IMR-90 (cell line): ENCODE measurements at regions not wholly inside any gene's neighbourhood (a gene's known extent, or its start where the extent isn't known, plus 50 kb on each side); places are given as distances from the start of the nearest gene placed in this dataset.

Source experiments
- ATAC-seq: fragments of 200-7000 bp; cut with Tn5 transposase; 2 replicates; pipeline ENCODE4 v1.9.1; 2020; ENCODE audit warnings: low read depth, mild to moderate bottlenecking, moderate library complexity
- BruUV-seq: library from RNA; stranded (reverse); fragments of 400-500 nt; replicated peaks from 2 replicates; lab custom pipeline; 2021; lab: Mats Ljungman, UMichigan
- CTCF ChIA-PET: fragments of 300-600 bp; formaldehyde crosslinking; extraction: SDS; loops from one replicate; lab custom pipeline; 2021; ENCODE audit warnings: antibody characterized with exemption; lab: Yijun Ruan, JAX
- POLR2A ChIA-PET: fragments of 300-600 bp; sonication (Branson Sonifier 250); formaldehyde crosslinking; loops from one replicate; lab custom pipeline; 2022; ENCODE audit warnings: antibody characterized with exemption; ENCODE audit not compliant: unreplicated experiment; lab: Charles Lee
- DNase-seq: peaks from one replicate; pipeline ENCODE4 v3.0.0; 2013
- H2AFZ ChIP-seq: replicated peaks from 2 replicates; pipeline ENCODE3; 2013; ENCODE audit warnings: low read length, mild to moderate bottlenecking; ENCODE audit not compliant: poor library complexity
- H2AK5ac ChIP-seq: 2 replicates; pipeline ENCODE4 v1.6.1; 2013; ENCODE audit warnings: low read depth, low read length, inconsistent platforms
- H2AK9ac ChIP-seq: replicated peaks from 2 replicates; pipeline ENCODE3; 2013; ENCODE audit warnings: mild to moderate bottlenecking, low read depth, low read length, moderate library complexity; ENCODE audit not compliant: poor library complexity
- H2BK120ac ChIP-seq: 2 replicates; pipeline ENCODE4 v1.6.1; 2013; ENCODE audit warnings: low read depth, low read length, inconsistent platforms
- H2BK15ac ChIP-seq: 3 replicates; pipeline ENCODE4 v1.6.1; 2013; ENCODE audit warnings: low read depth, low read length, inconsistent platforms
- H2BK20ac ChIP-seq: 2 replicates; pipeline ENCODE4 v1.6.1; 2013; ENCODE audit warnings: low read depth, mild to moderate bottlenecking, inconsistent platforms, low read length, moderate library complexity
- H2BK5ac ChIP-seq: 2 replicates; pipeline ENCODE4 v1.6.1; 2013; ENCODE audit warnings: mild to moderate bottlenecking, low read depth, low read length, inconsistent platforms; ENCODE audit not compliant: poor library complexity, severe bottlenecking
- H3K14ac ChIP-seq: replicated peaks from 2 replicates; pipeline ENCODE4 v1.6.1; 2013; ENCODE audit warnings: low read depth, low read length, inconsistent platforms
- H3K18ac ChIP-seq: 2 replicates; pipeline ENCODE4 v1.6.1; 2013; ENCODE audit warnings: low read depth, low read length, control low read depth
- H3K23ac ChIP-seq: 2 replicates; pipeline ENCODE4 v1.6.1; 2013; ENCODE audit warnings: low read depth, low read length, inconsistent platforms
- H3K27ac ChIP-seq: 2 replicates; pipeline ENCODE4 v1.5.1; 2013; ENCODE audit warnings: mild to moderate bottlenecking, control low read depth, low read length; ENCODE audit not compliant: insufficient read depth
- H3K27me3 ChIP-seq: 2 replicates; pipeline ENCODE4 v1.6.1; 2013; ENCODE audit warnings: low read length; ENCODE audit not compliant: control insufficient read depth, insufficient read depth
- H3K36me3 ChIP-seq: 2 replicates; pipeline ENCODE4 v1.6.1; 2013; ENCODE audit warnings: low read length, mixed read lengths; ENCODE audit not compliant: control insufficient read depth, insufficient read depth
- H3K4ac ChIP-seq: 2 replicates; pipeline ENCODE4 v1.6.1; 2013; ENCODE audit warnings: low read depth, low read length, inconsistent platforms
- H3K4me1 ChIP-seq: 2 replicates; pipeline ENCODE4 v1.6.1; 2013; ENCODE audit warnings: low read length, mixed read lengths; ENCODE audit not compliant: control insufficient read depth, insufficient read depth
- H3K4me2 ChIP-seq: 2 replicates; pipeline ENCODE4 v1.6.1; 2013; ENCODE audit warnings: low read depth, mild to moderate bottlenecking, control low read depth, low read length, moderate library complexity
- H3K4me3 ChIP-seq: 2 replicates; pipeline ENCODE4 v1.5.1; 2013; ENCODE audit warnings: low read depth, mild to moderate bottlenecking, control low read depth, low read length, moderate library complexity; ENCODE audit not compliant: insufficient read depth
- H3K56ac ChIP-seq: 2 replicates; pipeline ENCODE4 v1.6.1; 2013; ENCODE audit warnings: low read length, inconsistent platforms; ENCODE audit not compliant: insufficient read depth; ENCODE audit errors: extremely low read depth
- H3K79me1 ChIP-seq, 2 experiments: 2 replicates each; pipeline ENCODE4 v1.6.1; 2013; ENCODE audit warnings: low read length in 2 of 2, inconsistent platforms in 1 of 2, low read depth in 1 of 2
- H3K9ac ChIP-seq: 2 replicates; pipeline ENCODE4 v1.6.1; 2013; ENCODE audit warnings: low read depth, low read length, control low read depth
- H3K9me1 ChIP-seq: 2 replicates; pipeline ENCODE4 v1.6.1; 2013; ENCODE audit warnings: low read length, inconsistent platforms; ENCODE audit not compliant: insufficient read depth
- H3K9me3 ChIP-seq: 2 replicates; pipeline ENCODE4 v1.6.1; 2013; ENCODE audit warnings: low read length; ENCODE audit not compliant: control insufficient read depth, insufficient read depth
- H4K20me1 ChIP-seq: 2 replicates; pipeline ENCODE4 v1.6.1; 2013; ENCODE audit warnings: low read length, inconsistent platforms; ENCODE audit not compliant: insufficient read depth
- H4K5ac ChIP-seq: 2 replicates; pipeline ENCODE4 v1.6.1; 2013; ENCODE audit warnings: mild to moderate bottlenecking, low read depth, low read length, control low read depth
- H4K8ac ChIP-seq, 2 experiments: 2 replicates each; pipeline ENCODE4 v1.6.1; 2013; ENCODE audit warnings: low read depth in 2 of 2, low read length in 2 of 2, control low read depth in 1 of 2, inconsistent platforms in 1 of 2
- H4K91ac ChIP-seq: 2 replicates; pipeline ENCODE4 v1.6.1; 2013; ENCODE audit warnings: low read depth, low read length, inconsistent platforms; ENCODE audit not compliant: insufficient read depth
- MAFK ChIP-seq: IDR thresholded peaks from 2 replicates; pipeline ENCODE4 v1.6.1; 2012; ENCODE audit warnings: low read depth, low read length, improper control_type of control experiment
- WGBS, 2 experiments: methylation state at CpG; one replicate each; pipeline versions ENCODE4 v1.1.5 to v1.1.7; 2013; ENCODE audit warnings: missing lambda C conversion rate in 2 of 2; ENCODE audit not compliant: insufficient read length in 1 of 2; ENCODE audit errors: extremely low coverage in 2 of 2; 5-methylcytosine and 5-hydroxymethylcytosine counted together
- dilution Hi-C: fragments of 300-500 bp; cut with HindIII; formaldehyde crosslinking; loops from one replicate; pipeline ENCODE4 v1.14.3; 2018; ENCODE audit warnings: low sequenced_read_pairs; ENCODE audit not compliant: unreplicated experiment
- in situ Hi-C: fragments of 300-500 bp; cut with MboI; formaldehyde crosslinking; loops from 3 replicates; pipeline ENCODE4 v1.14.3; 2019; ENCODE audit warnings: low sequenced_read_pairs, inconsistent platforms, mixed read lengths
- intact Hi-C: fragments of 100-400 bp; cut with micrococcal nuclease; formaldehyde crosslinking; loops from 2 replicates; pipeline ENCODE4 v1.10.0; 2022

GRCh38 chr18:66759050-66759828 lies 155.3 kb upstream of the CDH19 start:
- DNase-seq (no peak), ATAC-seq (no peak)
- Histone ChIP-seq H3K4ac (no peak overlapping the region), H3K9me3 (peaks cover 6% of the 10 kb centered on the region), H2BK120ac (no peak overlapping the region), H2BK20ac (no peak overlapping the region), H2BK5ac (no peak overlapping the region), H3K79me1 (no peaks in the 10 kb centered on the region), H4K5ac (no peak overlapping the region), H3K36me3 (no peaks in the 10 kb centered on the region), H3K9ac (no peak overlapping the region), H2AK5ac (no peak overlapping the region), H2BK15ac (no peak overlapping the region), H3K27ac (no peak overlapping the region), H3K4me1 (no peaks in the 10 kb centered on the region), H3K9me1 (no peaks in the 10 kb centered on the region), H3K56ac (no peak overlapping the region), H2AFZ (no peak overlapping the region), H4K8ac (no peak overlapping the region), H4K20me1 (no peaks in the 10 kb centered on the region), H3K4me3 (no peak overlapping the region), H4K91ac (no peak overlapping the region), H3K14ac (no peak overlapping the region), H3K18ac (no peak overlapping the region), H2AK9ac (no peak overlapping the region), H3K27me3 (no peaks in the 10 kb centered on the region), H3K23ac (no peak overlapping the region), H3K4me2 (no peak overlapping the region)
- in situ Hi-C loops (no loop called here), dilution Hi-C loops (no loop called here), intact Hi-C loops (no loop called here)
- ChIA-PET CTCF (no interaction called here), POLR2A (no interaction called here)
- TF ChIP-seq MAFK, result no peak
- BruUV-seq, result no TSS peak
- no CpG with 5 or more reads among the region's 6 CpGs for WGBS, 2 experiments
